H9 (cell line): ENCODE measurements at regions not wholly inside any gene's neighbourhood (a gene's known extent, or its start where the extent isn't known, plus 50 kb on each side); places are given as distances from the start of the nearest gene placed in this dataset.

Source experiments
- DNase-seq: peaks from one replicate; pipeline ENCODE4 v3.0.0-alpha.2; 2017
- H2AFZ ChIP-seq: one replicate; pipeline ENCODE4 v1.6.1; 2013; ENCODE audit warnings: mild to moderate bottlenecking, low read length, control low read depth, moderate library complexity
- H2AK5ac ChIP-seq: 2 replicates; pipeline ENCODE4 v1.6.1; 2013; ENCODE audit warnings: low read length, control low read depth, mixed read lengths; ENCODE audit not compliant: insufficient read length
- H2BK120ac ChIP-seq: one replicate; pipeline ENCODE4 v1.6.1; 2013; ENCODE audit warnings: low read depth, mild to moderate bottlenecking, low read length, control low read depth, inconsistent platforms; ENCODE audit not compliant: poor library complexity, severe bottlenecking
- H2BK12ac ChIP-seq: 2 replicates; pipeline ENCODE4 v1.6.1; 2013; ENCODE audit warnings: low read length, control low read depth, mixed read lengths, low read depth; ENCODE audit not compliant: insufficient read length
- H2BK15ac ChIP-seq: 2 replicates; pipeline ENCODE4 v1.6.1; 2013; ENCODE audit warnings: low read depth, low read length, control low read depth
- H2BK20ac ChIP-seq: one replicate; pipeline ENCODE4 v1.6.1; 2013; ENCODE audit warnings: low read depth, mild to moderate bottlenecking, low read length, control low read depth, inconsistent platforms; ENCODE audit not compliant: poor library complexity, severe bottlenecking
- H2BK5ac ChIP-seq: 2 replicates; pipeline ENCODE4 v1.6.1; 2013; ENCODE audit warnings: low read length, control low read depth, mixed read lengths; ENCODE audit not compliant: insufficient read length
- H3K14ac ChIP-seq: 2 replicates; pipeline ENCODE4 v1.6.1; 2013; ENCODE audit warnings: low read length, control low read depth; ENCODE audit not compliant: insufficient read depth
- H3K18ac ChIP-seq: 2 replicates; pipeline ENCODE4 v1.6.1; 2013; ENCODE audit warnings: low read depth, mild to moderate bottlenecking, mixed read lengths, low read length, control low read depth; ENCODE audit not compliant: insufficient read length
- H3K23ac ChIP-seq: 2 replicates; pipeline ENCODE4 v1.6.1; 2013; ENCODE audit warnings: low read length, control low read depth, mixed read lengths, low read depth; ENCODE audit not compliant: insufficient read length
- H3K23me2 ChIP-seq: 2 replicates; pipeline ENCODE4 v1.6.1; 2013; ENCODE audit warnings: low read depth, mild to moderate bottlenecking, mixed read lengths, low read length, control low read depth; ENCODE audit not compliant: insufficient read length, poor library complexity, severe bottlenecking
- H3K27ac ChIP-seq: 2 replicates; pipeline ENCODE4 v1.5.1; 2013; ENCODE audit warnings: low read length, control low read depth, mixed read lengths, low read depth; ENCODE audit not compliant: insufficient read length
- H3K27me3 ChIP-seq: 2 replicates; pipeline ENCODE4 v1.6.1; 2013; ENCODE audit warnings: low read length, control low read depth, inconsistent platforms; ENCODE audit not compliant: insufficient read depth
- H3K4ac ChIP-seq: 2 replicates; pipeline ENCODE4 v1.6.1; 2013; ENCODE audit warnings: low read depth, mild to moderate bottlenecking, control low read depth, inconsistent platforms, low read length, moderate library complexity
- H3K4me1 ChIP-seq: 2 replicates; pipeline ENCODE4 v1.6.1; 2013; ENCODE audit warnings: low read length, control low read depth, inconsistent platforms; ENCODE audit not compliant: insufficient read depth
- H3K4me2 ChIP-seq: 2 replicates; pipeline ENCODE4 v1.6.1; 2013; ENCODE audit warnings: low read length, control low read depth, mixed read lengths; ENCODE audit not compliant: insufficient read length, insufficient read depth
- H3K56ac ChIP-seq: 2 replicates; pipeline ENCODE4 v1.6.1; 2013; ENCODE audit warnings: low read depth, mild to moderate bottlenecking, mixed read lengths, low read length, control low read depth; ENCODE audit not compliant: insufficient read length
- H3K79me1 ChIP-seq: 2 replicates; pipeline ENCODE4 v1.6.1; 2013; ENCODE audit warnings: low read depth, mild to moderate bottlenecking, moderate library complexity, low read length, control low read depth, inconsistent platforms; ENCODE audit not compliant: insufficient read depth, poor library complexity, severe bottlenecking
- H3K79me2 ChIP-seq: 2 replicates; pipeline ENCODE4 v1.6.1; 2013; ENCODE audit warnings: low read length, control low read depth, inconsistent platforms; ENCODE audit not compliant: insufficient read depth
- H3K9ac ChIP-seq: 2 replicates; pipeline ENCODE4 v1.6.1; 2013; ENCODE audit warnings: low read length, control low read depth, mixed read lengths; ENCODE audit not compliant: insufficient read length; ENCODE audit errors: extremely low read depth
- H3K9me3 ChIP-seq: one replicate; pipeline ENCODE4 v1.6.1; 2013; ENCODE audit warnings: low read depth, low read length, inconsistent platforms; ENCODE audit not compliant: control insufficient read depth
- H3T11ph ChIP-seq: one replicate; pipeline ENCODE4 v1.6.1; 2013; ENCODE audit warnings: mild to moderate bottlenecking, low read length, control low read depth, inconsistent platforms
- H4K20me1 ChIP-seq: one replicate; pipeline ENCODE4 v1.6.1; 2013; ENCODE audit not compliant: control insufficient read depth, insufficient read length, insufficient read depth
- H4K5ac ChIP-seq: 2 replicates; pipeline ENCODE4 v1.6.1; 2013; ENCODE audit warnings: low read depth, mild to moderate bottlenecking, mixed read lengths, low read length, control low read depth; ENCODE audit not compliant: insufficient read length
- H4K8ac ChIP-seq: replicated peaks from 2 replicates; pipeline ENCODE4 v1.6.1; 2013; ENCODE audit warnings: low read length, control low read depth, mixed read lengths, low read depth; ENCODE audit not compliant: insufficient read length
- H4K91ac ChIP-seq: 2 replicates; pipeline ENCODE4 v1.6.1; 2013; ENCODE audit warnings: low read depth, mild to moderate bottlenecking, moderate library complexity, mixed read lengths, low read length, control low read depth; ENCODE audit not compliant: insufficient read length
- H3K27ac Mint-ChIP-seq, 3 experiments: 2 replicates in 2 of 3; 3 replicates in 1 of 3; pipeline ENCODE4 v1.8.0; 2020 to 2021; ENCODE audit warnings: mixed read lengths in 3 of 3, mild to moderate bottlenecking in 1 of 3, moderate library complexity in 1 of 3
- H3K27me3 Mint-ChIP-seq: 2 replicates; pipeline ENCODE4 v1.8.0; 2021; ENCODE audit warnings: low read depth, mild to moderate bottlenecking, moderate library complexity, mixed read lengths
- H3K36me3 Mint-ChIP-seq, 3 experiments: 2 replicates in 2 of 3; 3 replicates in 1 of 3; pipeline ENCODE4 v1.8.0; 2020 to 2021; ENCODE audit warnings: low read depth in 3 of 3, mixed read lengths in 3 of 3; ENCODE audit not compliant: insufficient read depth in 1 of 3
- H3K4me1 Mint-ChIP-seq, 2 experiments: 2 replicates each; pipeline ENCODE4 v1.8.0; 2020; ENCODE audit warnings: mixed read lengths in 2 of 2
- H3K4me3 Mint-ChIP-seq, 2 experiments: 2 replicates in 1 of 2; 3 replicates in 1 of 2; pipeline ENCODE4 v1.8.0; 2020 to 2021; ENCODE audit warnings: mild to moderate bottlenecking in 2 of 2, mixed read lengths in 2 of 2, moderate library complexity in 1 of 2
- H3K9me3 Mint-ChIP-seq, 2 experiments: 2 replicates in 1 of 2; 3 replicates in 1 of 2; pipeline ENCODE4 v1.8.0; 2020; ENCODE audit warnings: mild to moderate bottlenecking in 2 of 2, mixed read lengths in 2 of 2, moderate library complexity in 1 of 2
- WGBS: extraction: QIAGEN DNeasy Blood & Tissue Kit; methylation state at CpG from one replicate; pipeline ENCODE4 v1.1.7; 2013; ENCODE audit warnings: missing lambda C conversion rate, low lambda C conversion rate, mixed read lengths; ENCODE audit not compliant: insufficient read length; ENCODE audit errors: extremely low coverage; 5-methylcytosine and 5-hydroxymethylcytosine counted together
- TF ChIP-seq, protein P1 (sequence below): fragments of 200-600 bp; sonication (generic); conservative IDR thresholded peaks from 3 replicates; pipeline ENCODE4 v1.8.0; 2021; ENCODE audit warnings: antibody characterized with exemption, mild to moderate bottlenecking

DNA sequence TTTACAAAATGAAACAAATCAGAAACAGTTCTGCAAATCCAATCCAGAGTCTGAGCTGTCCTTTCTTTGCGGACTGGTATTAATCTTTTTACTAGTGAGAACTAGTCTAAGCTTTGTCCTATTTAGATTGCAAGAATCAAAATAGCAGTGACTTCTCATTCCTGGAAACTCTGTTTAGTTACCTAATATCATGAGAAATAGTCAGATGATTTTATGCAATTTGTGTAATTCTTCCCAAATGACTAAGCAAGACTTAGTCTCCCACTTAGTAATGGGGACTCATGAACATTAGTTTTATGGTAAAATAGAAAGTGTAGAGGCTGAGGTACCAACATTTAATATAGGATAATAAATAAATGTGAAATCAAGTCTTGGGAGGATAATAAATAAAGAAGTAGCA lies 341.3 kb downstream of the DNAJB9 start:
- H3K23ac ChIP-seq = no peak overlapping the region
- H4K91ac ChIP-seq = no peak overlapping the region
- H3K27ac Mint-ChIP-seq = no peak overlapping the region
- H3T11ph ChIP-seq = no peak overlapping the region
- H3K27me3 ChIP-seq = no peaks in the 10 kb centered on the region
- no peak overlapping the region for H3K4me3 Mint-ChIP-seq
- H2BK15ac ChIP-seq = no peak overlapping the region
- 0 out of 4 replicates have a peak, but pooled peaks cover 0 to under 1% of the 10 kb centered on the region in 2 experiments for H3K4me1 Mint-ChIP-seq
- no peak overlapping the region for H3K56ac ChIP-seq
- TF ChIP-seq, protein P1, sequence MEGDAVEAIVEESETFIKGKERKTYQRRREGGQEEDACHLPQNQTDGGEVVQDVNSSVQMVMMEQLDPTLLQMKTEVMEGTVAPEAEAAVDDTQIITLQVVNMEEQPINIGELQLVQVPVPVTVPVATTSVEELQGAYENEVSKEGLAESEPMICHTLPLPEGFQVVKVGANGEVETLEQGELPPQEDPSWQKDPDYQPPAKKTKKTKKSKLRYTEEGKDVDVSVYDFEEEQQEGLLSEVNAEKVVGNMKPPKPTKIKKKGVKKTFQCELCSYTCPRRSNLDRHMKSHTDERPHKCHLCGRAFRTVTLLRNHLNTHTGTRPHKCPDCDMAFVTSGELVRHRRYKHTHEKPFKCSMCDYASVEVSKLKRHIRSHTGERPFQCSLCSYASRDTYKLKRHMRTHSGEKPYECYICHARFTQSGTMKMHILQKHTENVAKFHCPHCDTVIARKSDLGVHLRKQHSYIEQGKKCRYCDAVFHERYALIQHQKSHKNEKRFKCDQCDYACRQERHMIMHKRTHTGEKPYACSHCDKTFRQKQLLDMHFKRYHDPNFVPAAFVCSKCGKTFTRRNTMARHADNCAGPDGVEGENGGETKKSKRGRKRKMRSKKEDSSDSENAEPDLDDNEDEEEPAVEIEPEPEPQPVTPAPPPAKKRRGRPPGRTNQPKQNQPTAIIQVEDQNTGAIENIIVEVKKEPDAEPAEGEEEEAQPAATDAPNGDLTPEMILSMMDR = no peak
- H3K27me3 Mint-ChIP-seq = peaks cover 13% of the 10 kb centered on the region
- no peak overlapping the region for H2BK5ac ChIP-seq
- no peak overlapping the region for H2BK12ac ChIP-seq
- no peaks in the 10 kb centered on the region for H3K4me1 ChIP-seq
- H3K23me2 ChIP-seq = no peaks in the 10 kb centered on the region
- H4K8ac ChIP-seq = no peak overlapping the region
- H3K9ac ChIP-seq = no peak overlapping the region
- H3K18ac ChIP-seq = no peak overlapping the region
- no peaks in the 10 kb centered on the region for H3K9me3 ChIP-seq
- H2BK20ac ChIP-seq = no peak overlapping the region
- no peak overlapping the region for H3K4ac ChIP-seq
- H2AFZ ChIP-seq = no peak overlapping the region
- no CpG with 5 or more reads among the region's 1 CpG for WGBS
- H3K4me2 ChIP-seq = no peak overlapping the region
- no peaks in the 10 kb centered on the region for H3K79me1 ChIP-seq
- no peak overlapping the region for H3K14ac ChIP-seq
- no peak overlapping the region for H2AK5ac ChIP-seq
- no peak overlapping the region for H4K5ac ChIP-seq
- DNase-seq = no peak
- H3K36me3 Mint-ChIP-seq = peaks cover 0 to 5% (median 0%) of the 10 kb centered on the region in 3 experiments; a peak in 3 of 7 replicates
- no peaks in the 10 kb centered on the region for H4K20me1 ChIP-seq
- H3K27ac ChIP-seq = no peak overlapping the region
- no peaks in the 10 kb centered on the region for H3K79me2 ChIP-seq
- H3K9me3 Mint-ChIP-seq = peaks cover 12% of the 10 kb centered on the region in 2 experiments; a peak in 4 of 5 replicates
- H2BK120ac ChIP-seq = no peak overlapping the region
